Omental fat pad (tissue), 3 donors: ENCODE measurements at regions not wholly inside any gene's neighbourhood (a gene's known extent, or its start where the extent isn't known, plus 50 kb on each side); places are given as distances from the start of the nearest gene placed in this dataset.
"Not testable (repeated sequence)": the region's sequence is repeated elsewhere in the genome, so short reads cannot be mapped to it uniquely, and the experiment has no call there.

ENCODE experiments used
- ATAC-seq: fragments of 150-250 bp; one replicate; pipeline ENCODE4 v1.9.1; 2016; ENCODE audit warnings: mild to moderate bottlenecking, moderate library complexity; ENCODE audit not compliant: low FRiP score
- DNase-seq: peaks from one replicate; pipeline ENCODE4 v3.0.0-alpha.2; 2019; ENCODE audit warnings: low spot score
- CTCF ChIP-seq, 3 donors: fragments of 450-650 bp; IDR thresholded peaks; one replicate each; pipeline ENCODE4 v1.5.1; 2016 to 2017; ENCODE audit warnings: antibody characterized with exemption in 3 of 3, mild to moderate bottlenecking in 3 of 3, moderate library complexity in 2 of 3

- ATAC-seq (no peak), DNase-seq (no peak)
- TF ChIP-seq CTCF (IDR thresholded peaks at IDR 0.05) = no peak
These were observed 207.7 kb downstream of the PTPRC start for GRCh38 chr1:198846556-198846955.

- no peak for ATAC-seq
- TF ChIP-seq CTCF (IDR thresholded peaks at IDR 0.05) = no peak
- no peak for DNase-seq
These were observed 209.4 kb downstream of the PTPRC start for GRCh38 chr1:198848206-198848605.

- no peak for DNase-seq
- ATAC-seq = no peak
- no peak for TF ChIP-seq CTCF (IDR thresholded peaks at IDR 0.05)
These were observed 209.8 kb downstream of the PTPRC start for GRCh38 chr1:198848649-198849048.

GRCh38 chr1:198849093-198849492, 210.3 kb downstream of the PTPRC start:
- TF ChIP-seq CTCF (IDR thresholded peaks at IDR 0.05) = no peak
- DNase-seq (no peak), ATAC-seq (no peak)

- TF ChIP-seq CTCF (IDR thresholded peaks at IDR 0.05) = no peak
- DNase-seq (no peak), ATAC-seq (no peak)
These were observed 211.4 kb downstream of the PTPRC start for GRCh38 chr1:198850196-198850595.

GRCh38 chr1:198850966-198851365, 212.1 kb downstream of the PTPRC start:
- DNase-seq, ATAC-seq: not testable (repeated sequence)

- ATAC-seq = no peak
- no peak for DNase-seq
- TF ChIP-seq CTCF (IDR thresholded peaks at IDR 0.05) = no peak
These were observed 217.8 kb downstream of the PTPRC start for GRCh38 chr1:198856601-198857000.

GRCh38 chr1:198858033-198858432, 219.2 kb downstream of the PTPRC start:
- no peak for TF ChIP-seq CTCF (IDR thresholded peaks at IDR 0.05)
- DNase-seq (no peak), ATAC-seq (no peak)
